Osteoblast (primary cell): ENCODE measurements at regions not wholly inside any gene's neighbourhood (a gene's known extent, or its start where the extent isn't known, plus 50 kb on each side); places are given as distances from the start of the nearest gene placed in this dataset.

Experiments
- DNase-seq: peaks from one replicate; pipeline ENCODE4 v3.0.0; 2011; ENCODE audit warnings: low spot score, mixed read lengths; ENCODE audit not compliant: insufficient read length; ENCODE audit errors: missing footprints
- H2AFZ ChIP-seq: 2 replicates; pipeline ENCODE4 v1.6.0; 2011; ENCODE audit warnings: mild to moderate bottlenecking, low read length
- H3K27ac ChIP-seq: 2 replicates; pipeline ENCODE4 v1.5.1; 2011; ENCODE audit warnings: mild to moderate bottlenecking, low read depth, low read length, moderate library complexity
- H3K27me3 ChIP-seq: 2 replicates; pipeline ENCODE4 v1.6.0; 2012; ENCODE audit warnings: mild to moderate bottlenecking, control low read depth, inconsistent platforms, low read length, moderate library complexity; ENCODE audit not compliant: insufficient read depth
- H3K36me3 ChIP-seq: 2 replicates; pipeline ENCODE4 v1.5.1; 2011; ENCODE audit warnings: mild to moderate bottlenecking, low read length, control low read depth, moderate library complexity; ENCODE audit not compliant: insufficient read depth
- H3K4me1 ChIP-seq: 2 replicates; pipeline ENCODE4 v1.5.1; 2011; ENCODE audit warnings: mild to moderate bottlenecking, low read length, control low read depth, moderate library complexity; ENCODE audit not compliant: insufficient read depth
- H3K4me2 ChIP-seq: 2 replicates; pipeline ENCODE4 v1.6.0; 2011; ENCODE audit warnings: mild to moderate bottlenecking, low read length; ENCODE audit not compliant: insufficient read depth
- H3K4me3 ChIP-seq: fragments of 200-600 bp; sonication (generic); 3 replicates; pipeline ENCODE4 v1.5.1; 2012; ENCODE audit warnings: mild to moderate bottlenecking, low read length, inconsistent platforms; ENCODE audit not compliant: insufficient read depth
- H3K79me2 ChIP-seq: 2 replicates; pipeline ENCODE4 v1.6.0; 2012; ENCODE audit warnings: mild to moderate bottlenecking, low read length, control low read depth, inconsistent platforms; ENCODE audit not compliant: insufficient read depth
- H3K9me3 ChIP-seq: 2 replicates; pipeline ENCODE4 v1.5.1; 2011; ENCODE audit warnings: low read depth, low read length, control low read depth
- H4K20me1 ChIP-seq: 2 replicates; pipeline ENCODE4 v1.6.0; 2012; ENCODE audit warnings: mild to moderate bottlenecking, low read length, control low read depth; ENCODE audit not compliant: insufficient read depth
- CTCF ChIP-seq: IDR thresholded peaks from 2 replicates; pipeline ENCODE4 v1.5.1; 2011; ENCODE audit warnings: mild to moderate bottlenecking, low read depth, low read length, moderate library complexity; ENCODE audit errors: extremely low read depth

DNA sequence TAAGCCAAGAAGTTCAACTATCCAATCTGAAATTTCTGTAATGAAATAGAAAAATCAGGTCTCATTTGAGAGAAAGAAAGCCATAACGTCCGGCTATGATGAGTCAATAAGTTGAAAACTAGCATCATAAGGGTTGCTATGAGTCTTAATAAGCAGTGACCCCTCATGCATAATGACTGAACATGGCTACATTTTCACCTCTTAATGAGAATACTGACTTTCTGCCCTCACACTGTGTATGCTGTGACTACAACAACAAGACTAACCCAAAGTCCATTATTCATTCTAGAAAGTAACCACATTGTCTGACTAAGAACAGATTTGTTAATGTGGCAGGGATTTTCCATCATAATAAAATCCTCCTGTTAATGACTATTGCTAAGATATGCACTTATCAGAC, 884.0 kb upstream of the CADM2 start:
- H3K9me3 ChIP-seq = no peaks in the 10 kb centered on the region
- DNase-seq = no peak
- TF ChIP-seq CTCF = no peak

DNA sequence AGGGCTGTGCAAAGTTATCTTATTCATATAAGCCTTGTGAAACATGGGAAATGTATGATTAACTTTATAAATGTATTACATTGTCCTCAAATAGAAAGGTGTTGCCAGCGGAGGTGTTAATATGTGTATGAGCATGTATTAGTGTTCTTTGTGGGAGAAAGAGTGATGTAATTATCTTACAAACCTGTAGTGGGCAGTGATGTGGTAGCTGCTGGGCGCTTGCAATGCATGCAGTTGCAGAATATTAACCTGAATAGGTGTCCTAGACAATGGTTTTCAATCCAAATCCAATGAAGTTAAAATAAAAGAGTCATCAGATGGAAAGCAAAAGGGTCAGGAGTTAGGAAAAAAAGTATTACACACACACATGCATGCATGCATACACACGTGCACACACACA, 881.3 kb upstream of the CADM2 start:
- DNase-seq = no peak
- Histone ChIP-seq H3K27ac (no peak overlapping the region), H3K9me3 (no peaks in the 10 kb centered on the region), H3K27me3 (no peaks in the 10 kb centered on the region), H3K79me2 (no peaks in the 10 kb centered on the region), H3K4me3 (no peak overlapping the region), H3K4me2 (no peak overlapping the region), H3K36me3 (no peaks in the 10 kb centered on the region), H3K4me1 (no peaks in the 10 kb centered on the region), H2AFZ (no peak overlapping the region), H4K20me1 (no peaks in the 10 kb centered on the region)
- no peak for TF ChIP-seq CTCF

More for the DNA sequence above, 884.0 kb upstream of the CADM2 start:
- Histone ChIP-seq H3K4me3 (no peak overlapping the region), H3K4me2 (no peak overlapping the region), H3K36me3 (no peaks in the 10 kb centered on the region), H2AFZ (no peak overlapping the region), H3K27ac (no peak overlapping the region), H4K20me1 (no peaks in the 10 kb centered on the region), H3K79me2 (no peaks in the 10 kb centered on the region), H3K4me1 (no peaks in the 10 kb centered on the region), H3K27me3 (no peaks in the 10 kb centered on the region)

DNA sequence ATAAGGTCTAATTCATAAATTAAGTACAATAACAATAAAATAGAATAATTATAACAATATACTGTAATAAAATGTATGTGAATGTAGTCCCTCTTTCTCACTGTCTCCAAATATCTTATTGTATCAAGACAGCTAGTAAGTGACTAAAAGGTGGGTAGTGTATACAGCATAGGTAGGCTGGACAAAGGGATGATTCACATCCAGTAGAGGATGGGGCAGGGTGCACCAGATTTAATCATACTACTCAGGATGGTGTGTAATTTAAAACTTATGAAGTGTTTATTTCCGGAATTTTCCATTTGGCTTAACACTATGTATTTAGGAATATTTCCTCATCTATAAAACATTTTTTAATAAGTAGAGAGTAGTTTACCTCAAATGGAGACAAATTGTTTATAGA, 876.1 kb upstream of the CADM2 start:
- no peak for DNase-seq
- H3K4me3 ChIP-seq = no peak overlapping the region
- H3K9me3 ChIP-seq = no peaks in the 10 kb centered on the region
- no peak for TF ChIP-seq CTCF
- H3K36me3 ChIP-seq = no peaks in the 10 kb centered on the region
- H4K20me1 ChIP-seq = no peaks in the 10 kb centered on the region
- H3K4me1 ChIP-seq = no peaks in the 10 kb centered on the region
- H2AFZ ChIP-seq = no peak overlapping the region
- H3K27ac ChIP-seq = no peak overlapping the region
- no peaks in the 10 kb centered on the region for H3K79me2 ChIP-seq
- no peaks in the 10 kb centered on the region for H3K27me3 ChIP-seq
- no peak overlapping the region for H3K4me2 ChIP-seq

DNA sequence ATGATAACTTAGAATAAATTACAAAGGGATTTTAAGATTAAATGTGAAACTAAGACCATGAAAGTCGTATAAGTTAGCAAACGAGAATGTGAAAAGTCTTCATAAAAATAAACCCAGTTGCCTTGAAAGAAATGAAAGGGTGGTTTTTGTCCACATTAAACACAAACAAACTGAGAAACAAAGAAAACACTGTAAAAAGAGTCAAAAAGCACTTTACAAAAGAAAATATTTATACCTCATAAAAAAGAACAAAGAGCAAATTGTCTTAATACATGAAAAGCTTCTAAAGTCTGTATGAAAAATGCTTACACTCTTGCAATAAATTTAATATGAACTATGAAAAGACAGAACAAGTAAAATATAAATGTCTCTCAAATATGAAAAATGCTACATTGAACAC, 865.9 kb upstream of the CADM2 start:
- no peak for TF ChIP-seq CTCF
- no peak for DNase-seq
- Histone ChIP-seq H4K20me1 (no peaks in the 10 kb centered on the region), H3K27ac (no peak overlapping the region), H2AFZ (no peak overlapping the region), H3K27me3 (no peaks in the 10 kb centered on the region), H3K4me3 (no peak overlapping the region), H3K4me1 (no peaks in the 10 kb centered on the region), H3K79me2 (no peaks in the 10 kb centered on the region), H3K9me3 (no peaks in the 10 kb centered on the region), H3K36me3 (no peaks in the 10 kb centered on the region), H3K4me2 (no peak overlapping the region)
